DND-41 (cell line): ENCODE measurements at regions not wholly inside any gene's neighbourhood (a gene's known extent, or its start where the extent isn't known, plus 50 kb on each side); places are given as distances from the start of the nearest gene placed in this dataset.

Source experiments
- CTCF ChIP-seq: IDR thresholded peaks from 2 replicates; pipeline ENCODE4 v1.5.1; 2012; ENCODE audit warnings: borderline replicate concordance, low read length, moderate library complexity, mild to moderate bottlenecking; ENCODE audit not compliant: poor library complexity, severe bottlenecking; ENCODE audit errors: extremely low read depth
- EZH2 ChIP-seq: IDR thresholded peaks from 3 replicates; pipeline ENCODE4 v1.6.1; 2012; ENCODE audit warnings: borderline replicate concordance, low read depth, mild to moderate bottlenecking, moderate library complexity, low read length, inconsistent platforms; ENCODE audit not compliant: severe bottlenecking

DNA sequence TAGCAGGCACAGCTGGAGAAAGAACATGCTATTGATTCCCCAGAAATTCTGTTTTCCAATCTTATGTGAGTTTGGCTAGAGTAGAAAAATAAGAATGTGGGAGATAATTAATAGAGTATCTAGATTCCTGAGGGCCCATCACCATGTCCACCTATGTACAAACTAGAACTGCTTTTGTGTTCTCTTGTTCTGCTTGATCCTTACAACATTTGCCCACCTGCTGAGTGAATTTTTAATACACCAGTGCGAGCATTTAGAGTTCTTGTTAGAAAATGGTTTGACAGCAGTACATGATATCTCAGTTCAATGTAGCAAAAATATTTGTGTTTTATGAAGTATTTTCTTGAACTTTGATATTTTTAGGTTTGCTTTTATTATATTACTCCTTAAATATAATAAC is 52.3 kb upstream of the SPAG16 start:
- no peak for TF ChIP-seq CTCF
- TF ChIP-seq EZH2: no peak
